Ascending aorta (tissue), 2 donors: ENCODE measurements at regions not wholly inside any gene's neighbourhood (a gene's known extent, or its start where the extent isn't known, plus 50 kb on each side); places are given as distances from the start of the nearest gene placed in this dataset.

Experiments
- DNase-seq, 2 donors: peaks; one replicate each; pipeline ENCODE4 v3.0.0-alpha.2; 2019; ENCODE audit warnings: low spot score in 2 of 2
- H3K27ac ChIP-seq, 2 donors: fragments of 200-600 bp; sonication (generic); one replicate each; pipeline ENCODE4 v1.5.1; 2016 to 2017; ENCODE audit warnings: mild to moderate bottlenecking in 1 of 2
- H3K27me3 ChIP-seq: fragments of 200-600 bp; sonication (generic); one replicate; pipeline ENCODE4 v1.5.1; 2017
- H3K36me3 ChIP-seq, 2 donors: fragments of 200-600 bp; sonication (generic); one replicate each; pipeline ENCODE4 v1.5.1; 2016
- H3K4me1 ChIP-seq, 2 donors: fragments of 200-600 bp; sonication (generic); one replicate each; pipeline ENCODE4 v1.5.1; 2016 to 2017; ENCODE audit warnings: mild to moderate bottlenecking in 1 of 2
- H3K4me3 ChIP-seq, 2 donors: fragments of 200-600 bp; sonication (generic); one replicate each; pipeline ENCODE4 v1.5.1; 2016 to 2017; ENCODE audit warnings: mild to moderate bottlenecking in 1 of 2
- H3K9me3 ChIP-seq, 2 donors: fragments of 200-600 bp; sonication (generic); one replicate each; pipeline ENCODE4 v1.5.1; 2016
- CTCF ChIP-seq, 3 experiments: fragments of 200-600 bp in 2 of 3; fragments of 450-650 bp in 1 of 3; sonication (generic) in 2 of 3; IDR thresholded peaks; one replicate each; pipeline ENCODE4 v1.5.1; 2016 to 2019; ENCODE audit warnings: antibody characterized with exemption in 3 of 3, mild to moderate bottlenecking in 1 of 3, moderate library complexity in 1 of 3
- intact Hi-C: fragments of 100-400 bp; cut with DNase I; formaldehyde crosslinking; loops from one replicate; pipeline ENCODE4 v1.15.1; 2023

GRCh38 chr2:204353823-204354222, 191.5 kb upstream of the PARD3B start:
- Histone ChIP-seq H3K4me3 (no peak overlapping the region), H3K36me3 (no peaks in the 10 kb centered on the region), H3K27ac (no peak overlapping the region), H3K9me3 (no peaks in the 10 kb centered on the region), H3K27me3 (no peaks in the 10 kb centered on the region), H3K4me1 (no peaks in the 10 kb centered on the region)
- no peak for DNase-seq
- intact Hi-C loops = no loop called here
- no peak for TF ChIP-seq CTCF (IDR thresholded peaks at IDR 0.05)

- H3K36me3 ChIP-seq = no peaks in the 10 kb centered on the region
- no peak for TF ChIP-seq CTCF (IDR thresholded peaks at IDR 0.05)
- DNase-seq = no peak
- no peaks in the 10 kb centered on the region for H3K4me1 ChIP-seq
- intact Hi-C loops = no loop called here
- no peaks in the 10 kb centered on the region for H3K9me3 ChIP-seq
- H3K27ac ChIP-seq = no peak overlapping the region
- no peaks in the 10 kb centered on the region for H3K27me3 ChIP-seq
- H3K4me3 ChIP-seq = no peak overlapping the region
Observed at GRCh38 chr2:204354442-204354856, 190.8 kb upstream of the PARD3B start.

GRCh38 chr2:204355688-204356087, 189.6 kb upstream of the PARD3B start:
- H3K36me3 ChIP-seq = no peaks in the 10 kb centered on the region
- H3K9me3 ChIP-seq = no peaks in the 10 kb centered on the region
- no peaks in the 10 kb centered on the region for H3K4me1 ChIP-seq
- no peak overlapping the region for H3K4me3 ChIP-seq
- H3K27me3 ChIP-seq = no peaks in the 10 kb centered on the region
- no peak overlapping the region for H3K27ac ChIP-seq
- intact Hi-C loops = no loop called here
- DNase-seq = no peak
- no peak for TF ChIP-seq CTCF (IDR thresholded peaks at IDR 0.05)

- intact Hi-C loops = no loop called here
- H3K9me3 ChIP-seq = no peaks in the 10 kb centered on the region
- no peak for TF ChIP-seq CTCF (IDR thresholded peaks at IDR 0.05)
Observed at GRCh38 chr2:204356151-204356641, 189.1 kb upstream of the PARD3B start.

GRCh38 chr2:204357286-204357685, 188.0 kb upstream of the PARD3B start:
- Histone ChIP-seq H3K27me3 (no peaks in the 10 kb centered on the region), H3K4me1 (no peaks in the 10 kb centered on the region), H3K9me3 (no peaks in the 10 kb centered on the region), H3K4me3 (no peak overlapping the region), H3K36me3 (no peaks in the 10 kb centered on the region), H3K27ac (no peak overlapping the region)
- intact Hi-C loops = no loop called here
- DNase-seq = no peak
- no peak for TF ChIP-seq CTCF (IDR thresholded peaks at IDR 0.05)

More at GRCh38 chr2:204356151-204356641, 189.1 kb upstream of the PARD3B start:
- no peaks in the 10 kb centered on the region for H3K4me1 ChIP-seq
- no peaks in the 10 kb centered on the region for H3K36me3 ChIP-seq
- H3K27ac ChIP-seq = no peak overlapping the region
- no peak for DNase-seq
- no peaks in the 10 kb centered on the region for H3K27me3 ChIP-seq
- H3K4me3 ChIP-seq = no peak overlapping the region

GRCh38 chr2:204359076-204359475, 186.2 kb upstream of the PARD3B start:
- Histone ChIP-seq H3K27ac (no peak overlapping the region), H3K4me1 (no peaks in the 10 kb centered on the region), H3K4me3 (no peak overlapping the region), H3K36me3 (no peaks in the 10 kb centered on the region), H3K9me3 (no peaks in the 10 kb centered on the region), H3K27me3 (no peaks in the 10 kb centered on the region)
- DNase-seq = no peak
- intact Hi-C loops = no loop called here
- TF ChIP-seq CTCF (IDR thresholded peaks at IDR 0.05) = no peak
